Activated CD8-positive, alpha-beta memory T cell treated with anti-CD3 and anti-CD28 coated beads for 36 hours (primary cell): ENCODE measurements at regions not wholly inside any gene's neighbourhood (a gene's known extent, or its start where the extent isn't known, plus 50 kb on each side); places are given as distances from the start of the nearest gene placed in this dataset.

ENCODE experiments used
- CTCF ChIA-PET: fragments of 350-600 bp; sonication (Branson Sonifier 250); formaldehyde crosslinking; loops from one replicate; lab custom pipeline; 2021; ENCODE audit warnings: antibody characterized with exemption; lab: Charles Lee
- POLR2A ChIA-PET: fragments of 350-600 bp; sonication (Branson Sonifier 250); formaldehyde crosslinking; loops from one replicate; lab custom pipeline; 2021; ENCODE audit warnings: antibody characterized with exemption; lab: Charles Lee

- ChIA-PET CTCF (no interaction called here), POLR2A (no interaction called here)
These were observed 131.9 kb downstream of the GRIN2B start for GRCh38 chr12:13849456-13849855.

DNA sequence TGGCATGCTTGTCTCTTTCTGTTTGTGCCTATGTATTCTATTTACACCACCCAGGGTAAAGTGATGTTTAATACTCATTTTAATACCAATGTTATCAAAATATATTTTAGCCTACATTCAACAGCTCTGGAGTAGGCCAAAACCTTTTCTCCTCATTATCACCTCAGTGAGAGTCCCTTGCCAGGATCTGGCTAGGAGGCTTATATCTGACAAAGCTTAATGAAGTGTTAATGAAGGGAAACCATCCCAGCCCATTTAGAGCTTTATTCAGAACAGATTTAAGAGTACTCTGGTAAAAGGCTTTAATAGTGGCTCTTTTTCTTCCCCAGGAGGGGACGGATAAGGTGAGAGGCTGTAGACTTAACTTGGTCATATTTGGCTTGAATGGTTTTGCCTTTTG lies 137.6 kb downstream of the GRIN2B start:
- POLR2A ChIA-PET, result no interaction called here
- CTCF ChIA-PET, result no interaction called here

GRCh38 chr12:13841358-13841757 lies 140.0 kb downstream of the GRIN2B start:
- ChIA-PET CTCF (no interaction called here), POLR2A (no interaction called here)

DNA sequence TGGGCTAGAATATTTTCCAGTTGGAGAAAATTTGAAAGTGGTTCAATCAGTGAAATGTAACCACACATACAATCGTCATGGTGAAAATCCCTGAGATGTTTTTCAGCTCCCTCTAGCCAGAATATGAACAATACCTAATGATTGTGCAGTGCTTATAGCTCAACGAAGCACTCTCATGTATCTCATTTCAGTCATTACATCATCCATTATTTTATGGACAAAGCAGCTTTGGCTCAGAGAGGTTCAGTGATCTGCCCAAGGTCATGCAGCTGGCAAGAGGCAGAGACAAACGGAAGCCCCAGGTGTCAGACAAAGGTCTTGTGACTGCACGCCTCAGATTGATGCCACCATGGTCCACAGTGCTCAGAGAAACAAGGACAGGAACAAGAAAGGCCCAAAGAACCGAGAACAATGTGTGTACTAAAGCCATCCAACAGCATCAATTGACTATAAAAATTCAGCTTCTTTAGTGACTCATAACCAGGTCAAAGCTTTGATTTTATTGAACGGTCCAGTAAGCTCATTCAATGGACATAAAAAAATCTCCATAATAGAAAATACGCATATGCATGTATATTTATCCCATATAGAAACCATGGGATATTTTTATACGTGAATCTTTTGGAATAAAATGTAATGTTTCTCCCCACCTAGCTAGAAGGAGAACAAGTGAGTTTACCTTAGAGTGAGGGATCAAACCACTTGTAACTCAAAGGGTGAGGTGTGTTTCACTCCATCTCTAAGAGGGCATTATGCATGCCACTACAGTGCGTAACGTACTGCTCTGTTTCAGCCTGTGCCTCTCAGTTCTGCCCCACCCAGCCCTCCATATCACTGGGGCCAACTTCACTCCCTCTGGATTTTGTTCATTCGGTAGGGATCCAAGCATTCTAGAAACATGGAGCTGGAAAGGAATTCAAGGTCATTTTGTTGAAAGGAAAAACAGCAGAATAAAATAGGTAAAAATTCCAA lies 141.8 kb downstream of the GRIN2B start:
- CTCF ChIA-PET, result no interaction called here
- POLR2A ChIA-PET, result no interaction called here

GRCh38 chr12:13836099-13836498 lies 145.3 kb downstream of the GRIN2B start:
- CTCF ChIA-PET, result no interaction called here
- POLR2A ChIA-PET, result no interaction called here

DNA sequence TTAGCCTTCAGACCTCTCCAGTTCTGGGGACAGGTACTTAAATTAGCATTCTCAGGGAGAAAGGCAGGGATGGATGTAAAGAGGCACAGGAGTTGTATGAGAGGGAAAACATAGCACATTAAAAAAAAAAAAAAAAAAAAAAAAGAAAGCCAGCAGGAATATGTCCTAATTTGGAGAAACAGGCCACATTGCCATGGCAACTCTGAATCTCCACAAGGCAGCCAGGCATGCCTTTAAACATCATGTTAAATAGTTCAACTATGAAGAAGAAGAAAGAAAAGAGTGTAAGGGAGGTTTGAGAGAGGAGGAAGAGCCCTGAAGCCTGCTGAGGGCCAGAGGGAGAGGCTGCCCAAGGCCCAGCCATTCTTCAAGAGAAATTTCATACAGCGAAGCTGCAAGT lies 145.8 kb downstream of the GRIN2B start:
- ChIA-PET POLR2A (no interaction called here), CTCF (no interaction called here)

DNA sequence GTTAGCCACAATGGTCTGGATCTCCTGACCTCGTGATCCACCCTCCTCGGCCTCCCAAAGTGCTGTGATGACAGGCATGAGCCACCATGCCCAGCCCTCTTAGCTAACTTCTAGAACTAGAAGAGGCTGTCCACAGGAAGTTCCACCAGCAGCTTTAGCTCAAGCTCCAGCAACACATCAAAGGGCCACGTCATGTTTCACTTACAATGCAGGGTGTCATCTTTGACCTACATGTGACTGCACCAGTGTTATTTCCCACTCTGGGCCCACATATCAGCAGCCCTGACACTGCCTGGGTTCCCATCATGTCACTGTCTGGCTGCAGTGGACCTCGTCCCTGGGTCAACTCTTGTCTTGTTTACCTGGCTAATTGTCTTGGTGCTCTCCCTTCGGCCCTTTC lies 147.2 kb downstream of the GRIN2B start:
- ChIA-PET POLR2A (no interaction called here), CTCF (no interaction called here)

DNA sequence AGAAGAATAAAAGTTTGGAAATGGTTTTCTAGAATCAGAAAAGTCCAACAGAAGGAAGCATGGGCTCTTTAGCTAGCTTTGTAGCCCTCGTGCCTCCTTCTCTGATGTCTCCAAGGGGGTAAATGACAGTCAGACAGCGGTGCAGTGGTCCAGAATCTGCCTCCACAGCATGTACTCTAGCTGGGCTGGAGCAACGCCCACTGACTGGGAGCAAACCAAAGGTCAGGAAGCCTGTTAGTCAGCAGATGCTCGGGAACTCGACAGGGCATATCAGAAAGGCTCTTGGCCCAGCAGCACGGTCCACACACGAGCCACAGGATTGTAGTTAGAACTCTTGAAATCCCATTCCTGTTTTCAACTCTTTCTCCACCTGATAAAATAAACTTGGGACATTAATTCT lies 164.3 kb downstream of the GRIN2B start:
- ChIA-PET POLR2A (no interaction called here), CTCF (no interaction called here)

DNA sequence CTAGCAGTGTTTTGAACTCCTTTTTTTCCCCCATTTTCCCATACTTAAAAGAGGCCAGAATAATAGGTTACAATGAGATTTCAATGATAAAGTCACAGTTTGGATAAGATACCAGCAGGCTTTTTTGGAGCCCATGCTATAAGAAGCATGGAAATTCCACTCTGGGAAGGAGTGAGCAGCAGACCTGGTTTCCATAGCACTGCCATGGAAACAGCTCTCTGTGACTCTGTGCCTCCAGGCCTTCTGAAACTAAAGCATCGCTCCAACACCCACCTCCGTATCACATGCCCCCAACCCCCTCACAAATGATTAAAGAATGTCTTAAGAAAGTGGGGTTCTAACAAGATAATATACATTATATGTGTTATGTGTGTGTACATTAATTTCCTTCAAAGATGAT lies 165.0 kb downstream of the GRIN2B start:
- CTCF ChIA-PET, result no interaction called here

GRCh38 chr12:13812168-13812567 lies 169.2 kb downstream of the GRIN2B start:
- ChIA-PET POLR2A (no interaction called here), CTCF (no interaction called here)

More for the DNA sequence above, 165.0 kb downstream of the GRIN2B start:
- POLR2A ChIA-PET, result no interaction called here

- POLR2A ChIA-PET, result no interaction called here
These were observed 170.3 kb downstream of the GRIN2B start for GRCh38 chr12:13811061-13811460.

DNA sequence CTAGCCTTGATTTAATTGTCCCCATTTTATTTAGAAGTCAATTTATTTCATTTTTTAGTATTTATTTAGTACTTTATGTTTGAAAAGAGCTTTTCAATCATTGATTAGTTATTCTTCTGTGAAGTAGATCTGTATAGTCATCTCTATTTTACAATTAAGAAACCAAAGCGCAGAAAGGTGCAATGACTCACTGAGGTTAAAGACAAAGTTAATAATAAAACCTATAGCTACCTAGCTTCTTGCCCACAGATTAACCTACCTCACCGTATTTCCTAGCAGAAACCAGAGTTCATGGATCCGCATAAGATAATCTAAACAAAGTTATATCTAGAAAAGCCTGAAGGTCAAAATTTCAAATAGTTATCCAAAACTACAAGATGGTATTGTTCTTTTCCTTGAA lies 176.4 kb downstream of the GRIN2B start:
- ChIA-PET CTCF (interaction anchor here (0.6 kb wide), 1 partner anchor 21 kb away, joined by 3 read pairs; no protein-coding TSS in a partner anchor), POLR2A (no interaction called here)

More at GRCh38 chr12:13811061-13811460, 170.3 kb downstream of the GRIN2B start:
- CTCF ChIA-PET, result no interaction called here

DNA sequence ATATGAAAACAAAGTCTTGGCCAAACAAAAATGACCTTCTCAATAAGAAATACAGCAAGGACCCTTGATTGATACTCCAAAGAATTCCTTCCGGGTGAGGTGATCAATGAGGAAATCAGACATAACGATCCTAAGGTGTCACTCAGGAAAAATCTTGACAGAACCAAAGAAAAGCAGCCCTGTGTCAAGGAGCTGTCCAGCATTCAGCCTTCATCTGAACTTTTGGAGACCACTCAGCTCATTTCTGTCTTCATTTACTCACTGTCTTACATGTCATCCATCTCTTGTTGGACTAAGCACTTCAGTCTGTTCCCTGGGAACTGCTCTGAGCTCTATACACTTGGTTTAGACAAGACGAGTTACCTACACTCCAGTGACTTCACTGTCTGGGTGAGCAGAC lies 179.9 kb downstream of the GRIN2B start:
- ChIA-PET POLR2A (no interaction called here), CTCF (no interaction called here)

DNA sequence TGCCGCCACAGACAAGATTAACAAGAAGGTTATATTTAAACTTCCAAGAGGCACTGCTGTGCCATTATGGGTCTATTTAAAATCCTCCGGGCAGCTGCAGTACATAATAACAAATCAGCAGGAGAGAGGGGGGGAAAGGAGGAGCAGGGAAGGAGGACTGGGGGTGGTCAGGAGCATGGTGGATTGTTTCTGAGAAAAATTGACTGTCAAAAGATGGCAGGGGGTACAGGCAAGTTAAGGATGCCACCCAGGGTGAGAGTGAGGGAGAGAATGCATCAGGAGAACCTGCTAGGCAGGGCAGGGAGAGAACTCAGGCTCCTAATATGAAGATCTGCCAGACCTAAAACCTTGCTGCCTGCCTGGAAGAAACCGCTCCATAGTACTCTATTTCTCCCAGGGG lies 181.8 kb downstream of the GRIN2B start:
- POLR2A ChIA-PET, result no interaction called here
- CTCF ChIA-PET, result no interaction called here

GRCh38 chr12:13798162-13798561 lies 183.2 kb downstream of the GRIN2B start:
- CTCF ChIA-PET, result no interaction called here
- POLR2A ChIA-PET, result no interaction called here

DNA sequence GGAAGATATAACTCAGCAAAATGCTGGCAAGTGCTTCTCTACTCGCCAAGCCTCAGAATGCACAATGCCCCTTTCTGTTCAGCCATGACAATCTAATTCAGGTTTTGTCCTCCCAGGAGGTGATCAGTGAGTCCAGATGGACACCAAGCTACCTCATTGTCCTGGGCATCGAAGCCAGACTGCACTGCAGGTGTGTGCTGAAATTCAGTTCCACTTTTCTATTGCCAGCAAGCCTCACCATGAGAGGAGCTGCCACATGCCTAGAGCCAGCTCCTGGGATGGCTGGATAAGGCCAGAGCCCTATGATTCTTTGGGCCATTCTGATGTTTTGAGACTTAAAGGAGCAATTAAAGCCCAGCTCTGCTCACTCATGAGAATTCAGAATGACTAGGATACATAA lies 186.7 kb downstream of the GRIN2B start:
- POLR2A ChIA-PET, result no interaction called here
- CTCF ChIA-PET, result no interaction called here

DNA sequence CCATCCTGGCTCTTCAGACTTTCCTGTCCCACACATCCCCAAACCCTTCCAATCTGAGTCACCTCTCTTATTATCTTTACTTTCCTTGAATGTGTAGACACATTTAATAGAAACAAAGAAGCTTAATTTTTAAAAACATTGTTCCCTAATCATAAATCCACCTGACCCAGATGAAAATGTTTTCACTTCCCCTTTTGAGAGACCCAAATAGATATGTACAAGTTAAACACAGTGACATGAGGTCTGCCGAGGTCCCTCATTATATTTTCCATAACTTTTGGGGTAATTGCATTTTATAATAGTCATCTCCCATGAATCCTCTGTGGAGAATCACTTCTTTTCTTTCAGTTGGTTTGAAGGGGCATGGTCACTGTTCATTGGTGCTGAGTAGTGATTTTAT lies 191.1 kb downstream of the GRIN2B start:
- ChIA-PET POLR2A (no interaction called here), CTCF (no interaction called here)

GRCh38 chr12:13788626-13789025 lies 192.8 kb downstream of the GRIN2B start:
- POLR2A ChIA-PET, result no interaction called here
- CTCF ChIA-PET, result no interaction called here

- CTCF ChIA-PET, result no interaction called here
- POLR2A ChIA-PET, result no interaction called here
These were observed 194.8 kb downstream of the GRIN2B start for GRCh38 chr12:13786646-13787045.

DNA sequence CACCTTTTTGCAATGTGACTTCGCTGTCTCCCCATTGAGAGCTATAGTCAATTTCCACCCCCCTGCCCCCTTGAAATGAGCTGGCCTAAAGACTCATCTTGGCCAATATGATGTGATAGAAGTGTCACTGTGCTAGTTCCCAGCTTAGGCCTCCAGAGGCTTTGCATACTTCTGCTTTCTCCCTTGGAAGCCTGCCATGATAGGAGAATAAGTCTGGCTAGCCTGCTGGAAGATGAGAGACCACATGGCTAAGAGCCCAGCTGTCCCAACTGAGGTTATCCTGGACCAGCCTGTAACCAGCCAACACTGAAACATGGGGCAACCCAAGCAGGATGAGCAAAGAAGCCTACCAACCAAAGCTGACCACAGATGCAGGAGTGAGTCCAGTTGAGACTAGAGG lies 196.9 kb downstream of the GRIN2B start:
- ChIA-PET CTCF (no interaction called here), POLR2A (no interaction called here)

DNA sequence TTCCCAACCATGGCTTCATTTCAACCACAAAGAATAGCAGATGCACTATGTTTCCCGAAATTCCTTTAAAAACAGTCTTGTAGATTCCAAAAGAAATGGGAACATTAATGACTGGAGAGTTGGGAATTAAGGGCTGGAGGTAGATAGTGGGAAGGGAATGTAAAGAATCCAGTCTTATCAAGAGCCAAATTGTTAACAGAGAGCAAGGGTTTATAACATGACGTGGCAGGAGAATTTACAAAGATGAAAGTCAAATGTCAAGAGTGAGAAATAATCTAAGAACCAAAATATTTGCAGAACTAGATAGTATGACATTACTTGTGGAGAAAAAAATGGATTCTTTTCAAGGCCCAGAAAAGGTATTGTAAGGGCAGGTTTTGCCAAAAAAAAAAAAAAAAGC lies 200.9 kb downstream of the GRIN2B start:
- ChIA-PET POLR2A (no interaction called here), CTCF (no interaction called here)
